Epithelial cell of esophagus (primary cell): ENCODE measurements at regions not wholly inside any gene's neighbourhood (a gene's known extent, or its start where the extent isn't known, plus 50 kb on each side); places are given as distances from the start of the nearest gene placed in this dataset.
"Not testable (repeated sequence)": the region's sequence is repeated elsewhere in the genome, so short reads cannot be mapped to it uniquely, and the experiment has no call there.

Experiments used
- DNase-seq: peaks from one replicate; pipeline ENCODE4 v3.0.0; 2010; ENCODE audit warnings: low read depth
- H3K4me3 ChIP-seq: 2 replicates; pipeline ENCODE4 v1.5.1; 2011; ENCODE audit warnings: mild to moderate bottlenecking, low read length, control low read depth
- CTCF ChIP-seq: IDR thresholded peaks from 2 replicates; pipeline ENCODE4 v1.5.1; 2011; ENCODE audit warnings: low read depth, mild to moderate bottlenecking, low read length, control low read depth, inconsistent platforms; ENCODE audit not compliant: insufficient read depth; ENCODE audit errors: missing control alignments

- no peak for TF ChIP-seq CTCF
- no peak overlapping the region for H3K4me3 ChIP-seq
- DNase-seq: no peak
These were observed 1046.6 kb downstream of the CDH8 start for GRCh38 chr16:60989592-60989991.

GRCh38 chr16:60979119-60979518 lies 1057.1 kb downstream of the CDH8 start:
- TF ChIP-seq CTCF: no peak
- H3K4me3 ChIP-seq: no peak overlapping the region
- no peak for DNase-seq

GRCh38 chr16:60949800-60950199 lies 1086.4 kb downstream of the CDH8 start:
- no peak for DNase-seq
- H3K4me3 ChIP-seq: no peak overlapping the region
- TF ChIP-seq CTCF: no peak

GRCh38 chr16:60945225-60945624 lies 1091.0 kb downstream of the CDH8 start:
- no peak for TF ChIP-seq CTCF
- H3K4me3 ChIP-seq: no peak overlapping the region
- peak; percentile 11 for DNase-seq

- not testable (repeated sequence) for DNase-seq
These were observed 1100.0 kb downstream of the CDH8 start for GRCh38 chr16:60936189-60936588.

GRCh38 chr16:60932600-60932999 lies 1103.6 kb downstream of the CDH8 start:
- DNase-seq: no peak
- no peak for TF ChIP-seq CTCF
- no peak overlapping the region for H3K4me3 ChIP-seq

More at GRCh38 chr16:60936189-60936588, 1100.0 kb downstream of the CDH8 start:
- not testable (repeated sequence) for H3K4me3 ChIP-seq

GRCh38 chr16:60930291-60930690 lies 1105.9 kb downstream of the CDH8 start:
- DNase-seq: no peak
- H3K4me3 ChIP-seq: no peak overlapping the region
- no peak for TF ChIP-seq CTCF

- no peak for DNase-seq
- TF ChIP-seq CTCF: no peak
- no peak overlapping the region for H3K4me3 ChIP-seq
These were observed 1113.3 kb downstream of the CDH8 start for GRCh38 chr16:60922920-60923319.
